Mesenchymal stem cell (in vitro differentiated cells and primary cell): ENCODE measurements at regions not wholly inside any gene's neighbourhood (a gene's known extent, or its start where the extent isn't known, plus 50 kb on each side); places are given as distances from the start of the nearest gene placed in this dataset.

Experiments
- DNase-seq: peaks from one replicate; pipeline ENCODE4 v3.0.0-alpha.2; 2013
- H2AFZ ChIP-seq: one replicate; pipeline ENCODE4 v1.6.1; 2013; ENCODE audit warnings: low read depth, mild to moderate bottlenecking, control low read depth, inconsistent platforms, low read length, moderate library complexity
- H2AK5ac ChIP-seq: 2 replicates; pipeline ENCODE4 v1.6.1; 2013; ENCODE audit warnings: low read length, moderate library complexity, mild to moderate bottlenecking, inconsistent platforms; ENCODE audit not compliant: severe bottlenecking
- H2BK120ac ChIP-seq: one replicate; pipeline ENCODE4 v1.6.1; 2013; ENCODE audit warnings: low read depth, mild to moderate bottlenecking, inconsistent platforms, low read length, moderate library complexity
- H2BK12ac ChIP-seq, 2 experiments: one replicate each; pipeline ENCODE4 v1.6.1; 2013; ENCODE audit warnings: inconsistent platforms in 2 of 2, low read length in 2 of 2, mild to moderate bottlenecking in 2 of 2, moderate library complexity in 2 of 2, control low read depth in 1 of 2
- H2BK15ac ChIP-seq: one replicate; pipeline ENCODE4 v1.6.1; 2013; ENCODE audit warnings: mild to moderate bottlenecking, low read depth, inconsistent platforms; ENCODE audit not compliant: poor library complexity, severe bottlenecking
- H2BK5ac ChIP-seq: 2 replicates; pipeline ENCODE4 v1.6.1; 2013; ENCODE audit warnings: low read depth, mild to moderate bottlenecking, low read length, control low read depth, inconsistent platforms; ENCODE audit not compliant: poor library complexity, severe bottlenecking
- H3K14ac ChIP-seq, 2 experiments: one replicate each; pipeline ENCODE4 v1.6.1; 2013; ENCODE audit warnings: inconsistent platforms in 2 of 2, low read length in 2 of 2, control low read depth in 1 of 2, mild to moderate bottlenecking in 1 of 2, moderate library complexity in 1 of 2
- H3K18ac ChIP-seq, 2 experiments: one replicate each; pipeline ENCODE4 v1.6.1; 2013; ENCODE audit warnings: inconsistent platforms in 2 of 2, low read length in 2 of 2, control low read depth in 1 of 2, low read depth in 1 of 2, mild to moderate bottlenecking in 1 of 2
- H3K23ac ChIP-seq, 2 experiments: one replicate each; pipeline ENCODE4 v1.6.1; 2013; ENCODE audit warnings: inconsistent platforms in 2 of 2, low read length in 2 of 2, mild to moderate bottlenecking in 2 of 2, moderate library complexity in 2 of 2, control low read depth in 1 of 2
- H3K27ac ChIP-seq: 2 replicates; pipeline ENCODE4 v1.5.1; 2013; ENCODE audit warnings: mild to moderate bottlenecking, moderate library complexity, low read length, control low read depth, inconsistent platforms; ENCODE audit not compliant: poor library complexity, severe bottlenecking
- H3K27me3 ChIP-seq, 2 experiments: 2 replicates each; pipeline versions ENCODE4 v1.6.1 to v1.7.0; 2013; ENCODE audit warnings: low read length in 2 of 2, mild to moderate bottlenecking in 2 of 2, moderate library complexity in 2 of 2, control low read depth in 1 of 2, inconsistent platforms in 1 of 2; ENCODE audit not compliant: control insufficient read depth in 1 of 2, insufficient read depth in 1 of 2
- H3K36me3 ChIP-seq, 2 experiments: 2 replicates each; pipeline versions ENCODE4 v1.6.1 to v1.7.0; 2013; ENCODE audit warnings: low read length in 2 of 2, control low read depth in 1 of 2, inconsistent platforms in 1 of 2, low read depth in 1 of 2, mild to moderate bottlenecking in 1 of 2; ENCODE audit not compliant: insufficient read depth in 2 of 2, control insufficient read depth in 1 of 2
- H3K4ac ChIP-seq, 2 experiments: one replicate each; pipeline ENCODE4 v1.6.1; 2013; ENCODE audit warnings: inconsistent platforms in 2 of 2, low read length in 2 of 2, mild to moderate bottlenecking in 2 of 2, moderate library complexity in 2 of 2, control low read depth in 1 of 2, low read depth in 1 of 2
- H3K4me1 ChIP-seq: 2 replicates; pipeline ENCODE4 v1.6.1; 2013; ENCODE audit warnings: low read depth, low read length, control low read depth; ENCODE audit not compliant: control insufficient read depth, insufficient read depth
- H3K4me2 ChIP-seq: 2 replicates; pipeline ENCODE4 v1.6.1; 2013; ENCODE audit warnings: low read length, mild to moderate bottlenecking, inconsistent platforms; ENCODE audit not compliant: poor library complexity, severe bottlenecking
- H3K4me3 ChIP-seq, 2 experiments: 2 replicates each; pipeline versions ENCODE4 v1.5.1 to v1.7.0; 2013; ENCODE audit warnings: low read length in 2 of 2, mild to moderate bottlenecking in 2 of 2, control low read depth in 1 of 2, low read depth in 1 of 2; ENCODE audit not compliant: insufficient read depth in 1 of 2
- H3K79me1 ChIP-seq: replicated peaks from 2 replicates; pipeline ENCODE4 v1.6.1; 2013; ENCODE audit warnings: mild to moderate bottlenecking, control low read depth, low read length, inconsistent platforms; ENCODE audit not compliant: poor library complexity, severe bottlenecking
- H3K9ac ChIP-seq: 2 replicates; pipeline ENCODE4 v1.7.0; 2013; ENCODE audit warnings: mild to moderate bottlenecking, low read length, moderate library complexity
- H3K9me3 ChIP-seq: 2 replicates; pipeline ENCODE4 v1.7.0; 2013; ENCODE audit warnings: mild to moderate bottlenecking, low read length; ENCODE audit not compliant: control insufficient read depth
- H4K8ac ChIP-seq: one replicate; pipeline ENCODE4 v1.6.1; 2013; ENCODE audit warnings: inconsistent platforms, mild to moderate bottlenecking, low read length, moderate library complexity
- H4K91ac ChIP-seq: one replicate; pipeline ENCODE4 v1.6.1; 2013; ENCODE audit warnings: mild to moderate bottlenecking, low read length, inconsistent platforms
- WGBS: methylation state at CpG from one replicate; pipeline ENCODE4 v1.1.7; 2013; ENCODE audit warnings: mixed read lengths; 5-methylcytosine and 5-hydroxymethylcytosine counted together

GRCh38 chr21:35491114-35491513 lies 442.0 kb upstream of the RUNX1 start:
- H3K4me2 ChIP-seq: no peak overlapping the region
- 92% methylated on average over 1 of the region's 1 CpG for WGBS
- no peaks in the 10 kb centered on the region for H3K79me1 ChIP-seq
- no peak overlapping the region for H3K4me3 ChIP-seq
- H3K4me1 ChIP-seq: no peaks in the 10 kb centered on the region
- no peak overlapping the region for H4K91ac ChIP-seq
- no peak overlapping the region for H3K9ac ChIP-seq
- H3K18ac ChIP-seq: no peak overlapping the region
- no peak overlapping the region for H4K8ac ChIP-seq
- no peak overlapping the region for H3K23ac ChIP-seq
- peak; percentile 19 for DNase-seq
- H2AK5ac ChIP-seq: no peak overlapping the region
- peaks cover 0 to 17% of the 10 kb centered on the region in 2 experiments for H3K27me3 ChIP-seq
- H2BK12ac ChIP-seq: no peak overlapping the region
- H3K36me3 ChIP-seq: no peaks in the 10 kb centered on the region
- H3K27ac ChIP-seq: no peak overlapping the region
- H2BK15ac ChIP-seq: no peak overlapping the region
- H2BK120ac ChIP-seq: no peak overlapping the region
- H3K14ac ChIP-seq: no peak overlapping the region
- H2AFZ ChIP-seq: no peak overlapping the region
- no peak overlapping the region for H2BK5ac ChIP-seq
- no peak overlapping the region for H3K4ac ChIP-seq
- H3K9me3 ChIP-seq: no peaks in the 10 kb centered on the region

- H3K4me2 ChIP-seq: no peak overlapping the region
- no peak overlapping the region for H2BK5ac ChIP-seq
- DNase-seq: no peak
- H3K18ac ChIP-seq: no peak overlapping the region
- no peaks in the 10 kb centered on the region for H3K79me1 ChIP-seq
- no peak overlapping the region for H2BK15ac ChIP-seq
- H3K4me1 ChIP-seq: no peaks in the 10 kb centered on the region
- no peak overlapping the region for H3K4me3 ChIP-seq
- H3K27me3 ChIP-seq: peaks cover 0 to 21% of the 10 kb centered on the region in 2 experiments
- no peaks in the 10 kb centered on the region for H3K9me3 ChIP-seq
- H3K23ac ChIP-seq: no peak overlapping the region
- H4K91ac ChIP-seq: no peak overlapping the region
- no peak overlapping the region for H2AK5ac ChIP-seq
- no peak overlapping the region for H3K4ac ChIP-seq
- H4K8ac ChIP-seq: no peak overlapping the region
- no peak overlapping the region for H3K9ac ChIP-seq
- H3K36me3 ChIP-seq: no peaks in the 10 kb centered on the region
- no peak overlapping the region for H2AFZ ChIP-seq
- H3K27ac ChIP-seq: no peak overlapping the region
- no peak overlapping the region for H3K14ac ChIP-seq
- 96% methylated on average over 8 of the region's 10 CpGs for WGBS
- H2BK120ac ChIP-seq: no peak overlapping the region
- H2BK12ac ChIP-seq: no peak overlapping the region
Measured at GRCh38 chr21:35489389-35489980, 440.4 kb upstream of the RUNX1 start.

- H3K4me3 ChIP-seq: no peak overlapping the region
- H2BK12ac ChIP-seq: no peak overlapping the region
- H3K18ac ChIP-seq: no peak overlapping the region
- DNase-seq: no peak
- no peaks in the 10 kb centered on the region for H3K36me3 ChIP-seq
- no peak overlapping the region for H3K14ac ChIP-seq
- H2BK5ac ChIP-seq: no peak overlapping the region
- no peaks in the 10 kb centered on the region for H3K79me1 ChIP-seq
- H2BK120ac ChIP-seq: no peak overlapping the region
- no peak overlapping the region for H4K91ac ChIP-seq
- no peaks in the 10 kb centered on the region for H3K9me3 ChIP-seq
- H3K4me1 ChIP-seq: no peaks in the 10 kb centered on the region
- no peak overlapping the region for H3K27ac ChIP-seq
- no peak overlapping the region for H2AFZ ChIP-seq
- no peak overlapping the region for H3K4ac ChIP-seq
- H3K9ac ChIP-seq: no peak overlapping the region
- no peak overlapping the region for H2BK15ac ChIP-seq
- H2AK5ac ChIP-seq: no peak overlapping the region
- H3K4me2 ChIP-seq: no peak overlapping the region
- peaks cover 0 to 22% of the 10 kb centered on the region in 2 experiments for H3K27me3 ChIP-seq
- no peak overlapping the region for H3K23ac ChIP-seq
- H4K8ac ChIP-seq: no peak overlapping the region
Measured at GRCh38 chr21:35488946-35489345, 439.8 kb upstream of the RUNX1 start.

- no peak overlapping the region for H2BK15ac ChIP-seq
- no peak overlapping the region for H3K14ac ChIP-seq
- no peak overlapping the region for H2AK5ac ChIP-seq
- H2BK120ac ChIP-seq: no peak overlapping the region
- no peak overlapping the region for H3K4ac ChIP-seq
- H3K9ac ChIP-seq: no peak overlapping the region
- no peaks in the 10 kb centered on the region for H3K79me1 ChIP-seq
- H3K9me3 ChIP-seq: no peaks in the 10 kb centered on the region
- H2AFZ ChIP-seq: no peak overlapping the region
- no peak overlapping the region for H2BK12ac ChIP-seq
- peaks cover 0 to 15% of the 10 kb centered on the region in 2 experiments for H3K27me3 ChIP-seq
- no peak overlapping the region for H3K4me2 ChIP-seq
- H3K4me1 ChIP-seq: no peaks in the 10 kb centered on the region
- H3K27ac ChIP-seq: no peak overlapping the region
- no peak overlapping the region for H3K4me3 ChIP-seq
- no peak for DNase-seq
- no peak overlapping the region for H4K91ac ChIP-seq
- 45% methylated on average over 2 of the region's 2 CpGs for WGBS
- H4K8ac ChIP-seq: no peak overlapping the region
- H3K18ac ChIP-seq: no peak overlapping the region
- no peak overlapping the region for H3K23ac ChIP-seq
- H2BK5ac ChIP-seq: no peak overlapping the region
- H3K36me3 ChIP-seq: no peaks in the 10 kb centered on the region
Measured at GRCh38 chr21:35485364-35485763, 436.3 kb upstream of the RUNX1 start.
